HL-60 (cell line): ENCODE measurements at regions not wholly inside any gene's neighbourhood (a gene's known extent, or its start where the extent isn't known, plus 50 kb on each side); places are given as distances from the start of the nearest gene placed in this dataset.

Experiments
- DNase-seq, 2 experiments: peaks; one replicate each; pipeline ENCODE4 v3.0.0-alpha.2; 2010 to 2020; ENCODE audit warnings: low read depth in 1 of 2, low spot score in 1 of 2
- H3K27ac ChIP-seq: fragments of 250-450 bp; sonication (Bioruptor Pico); replicated peaks from 2 replicates; pipeline ENCODE4 v1.5.1; 2020; ENCODE audit warnings: mild to moderate bottlenecking, moderate library complexity
- H3K27me3 ChIP-seq: fragments of 250-450 bp; sonication (Bioruptor Pico); 2 replicates; pipeline ENCODE4 v1.5.1; 2021; ENCODE audit warnings: mild to moderate bottlenecking, moderate library complexity; ENCODE audit not compliant: insufficient read depth, poor library complexity, severe bottlenecking
- H3K4me3 ChIP-seq: replicated peaks from 2 replicates; pipeline ENCODE4 v1.5.1; 2011; ENCODE audit warnings: mild to moderate bottlenecking, control low read depth, low read length; ENCODE audit not compliant: insufficient read depth
- GABPA ChIP-seq: IDR thresholded peaks from 2 replicates; pipeline ENCODE4 v1.6.1; 2012; ENCODE audit warnings: low read depth
- POLR2AphosphoS5 ChIP-seq: IDR thresholded peaks from 2 replicates; pipeline ENCODE4 v1.6.1; 2012; ENCODE audit warnings: low read depth
- SPI1 ChIP-seq: IDR thresholded peaks from 2 replicates; pipeline ENCODE4 v1.6.1; 2012; ENCODE audit warnings: low read depth, mild to moderate bottlenecking, borderline replicate concordance
- TF ChIP-seq, protein P1 (sequence below): IDR thresholded peaks from 2 replicates; pipeline ENCODE4 v1.6.1; 2012; ENCODE audit warnings: low read depth; ENCODE audit not compliant: insufficient replicate concordance
- TF ChIP-seq, protein P2 (sequence below): IDR thresholded peaks from one replicate; pipeline ENCODE4 v1.5.1; 2011; ENCODE audit warnings: low read length, control low read depth, inconsistent platforms; ENCODE audit not compliant: insufficient read depth

DNA sequence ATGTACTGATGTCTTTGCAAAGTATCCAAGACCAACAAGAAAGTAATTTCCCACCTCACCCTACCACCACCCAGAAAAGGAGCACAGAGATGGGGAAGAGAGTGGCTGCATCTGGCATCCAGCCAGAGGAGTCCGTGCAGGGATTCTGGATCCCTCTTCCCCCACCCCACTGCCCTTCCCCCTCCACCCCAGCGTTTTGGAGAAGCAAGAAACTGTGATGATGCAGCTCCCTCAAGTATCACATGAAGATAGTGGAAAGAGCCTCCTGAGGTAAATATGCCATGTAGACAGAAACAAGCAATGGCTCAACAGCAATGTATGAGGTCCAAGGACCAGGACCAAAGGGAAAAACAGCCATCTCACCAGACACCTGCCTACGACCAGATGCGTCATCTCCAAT lies 153.8 kb downstream of the DEPDC1B start:
- H3K27me3 ChIP-seq = no peaks in the 10 kb centered on the region
- TF ChIP-seq SPI1 (no peak), POLR2AphosphoS5 (no peak)
- H3K27ac ChIP-seq = no peak overlapping the region
- H3K4me3 ChIP-seq = no peak overlapping the region
- DNase-seq = no peak

DNA sequence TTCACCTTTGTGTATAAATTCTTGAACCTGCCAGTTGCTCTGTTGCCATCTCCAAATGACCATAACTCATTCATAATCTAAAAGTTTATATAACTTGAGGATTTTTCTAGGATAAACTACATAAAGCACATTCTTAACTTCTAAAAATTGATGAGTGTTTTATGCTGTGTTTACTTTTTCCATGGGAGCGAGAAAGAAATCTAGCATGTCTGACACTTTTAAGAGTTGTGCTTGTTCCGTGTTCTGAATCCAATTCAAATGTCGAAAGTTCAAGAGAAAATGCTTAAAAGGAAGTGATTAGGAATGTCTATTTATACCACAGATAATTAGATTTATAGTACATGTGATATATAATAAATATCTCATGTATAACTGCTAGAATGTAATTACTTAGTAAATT lies 154.4 kb downstream of the DEPDC1B start:
- Histone ChIP-seq H3K4me3 (no peak overlapping the region), H3K27me3 (no peaks in the 10 kb centered on the region), H3K27ac (no peak overlapping the region)
- DNase-seq = no peak
- TF ChIP-seq POLR2AphosphoS5 (no peak), SPI1 (no peak), GABPA (no peak)
- TF ChIP-seq, protein P1, sequence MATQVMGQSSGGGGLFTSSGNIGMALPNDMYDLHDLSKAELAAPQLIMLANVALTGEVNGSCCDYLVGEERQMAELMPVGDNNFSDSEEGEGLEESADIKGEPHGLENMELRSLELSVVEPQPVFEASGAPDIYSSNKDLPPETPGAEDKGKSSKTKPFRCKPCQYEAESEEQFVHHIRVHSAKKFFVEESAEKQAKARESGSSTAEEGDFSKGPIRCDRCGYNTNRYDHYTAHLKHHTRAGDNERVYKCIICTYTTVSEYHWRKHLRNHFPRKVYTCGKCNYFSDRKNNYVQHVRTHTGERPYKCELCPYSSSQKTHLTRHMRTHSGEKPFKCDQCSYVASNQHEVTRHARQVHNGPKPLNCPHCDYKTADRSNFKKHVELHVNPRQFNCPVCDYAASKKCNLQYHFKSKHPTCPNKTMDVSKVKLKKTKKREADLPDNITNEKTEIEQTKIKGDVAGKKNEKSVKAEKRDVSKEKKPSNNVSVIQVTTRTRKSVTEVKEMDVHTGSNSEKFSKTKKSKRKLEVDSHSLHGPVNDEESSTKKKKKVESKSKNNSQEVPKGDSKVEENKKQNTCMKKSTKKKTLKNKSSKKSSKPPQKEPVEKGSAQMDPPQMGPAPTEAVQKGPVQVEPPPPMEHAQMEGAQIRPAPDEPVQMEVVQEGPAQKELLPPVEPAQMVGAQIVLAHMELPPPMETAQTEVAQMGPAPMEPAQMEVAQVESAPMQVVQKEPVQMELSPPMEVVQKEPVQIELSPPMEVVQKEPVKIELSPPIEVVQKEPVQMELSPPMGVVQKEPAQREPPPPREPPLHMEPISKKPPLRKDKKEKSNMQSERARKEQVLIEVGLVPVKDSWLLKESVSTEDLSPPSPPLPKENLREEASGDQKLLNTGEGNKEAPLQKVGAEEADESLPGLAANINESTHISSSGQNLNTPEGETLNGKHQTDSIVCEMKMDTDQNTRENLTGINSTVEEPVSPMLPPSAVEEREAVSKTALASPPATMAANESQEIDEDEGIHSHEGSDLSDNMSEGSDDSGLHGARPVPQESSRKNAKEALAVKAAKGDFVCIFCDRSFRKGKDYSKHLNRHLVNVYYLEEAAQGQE = no peak
- TF ChIP-seq, protein P2, sequence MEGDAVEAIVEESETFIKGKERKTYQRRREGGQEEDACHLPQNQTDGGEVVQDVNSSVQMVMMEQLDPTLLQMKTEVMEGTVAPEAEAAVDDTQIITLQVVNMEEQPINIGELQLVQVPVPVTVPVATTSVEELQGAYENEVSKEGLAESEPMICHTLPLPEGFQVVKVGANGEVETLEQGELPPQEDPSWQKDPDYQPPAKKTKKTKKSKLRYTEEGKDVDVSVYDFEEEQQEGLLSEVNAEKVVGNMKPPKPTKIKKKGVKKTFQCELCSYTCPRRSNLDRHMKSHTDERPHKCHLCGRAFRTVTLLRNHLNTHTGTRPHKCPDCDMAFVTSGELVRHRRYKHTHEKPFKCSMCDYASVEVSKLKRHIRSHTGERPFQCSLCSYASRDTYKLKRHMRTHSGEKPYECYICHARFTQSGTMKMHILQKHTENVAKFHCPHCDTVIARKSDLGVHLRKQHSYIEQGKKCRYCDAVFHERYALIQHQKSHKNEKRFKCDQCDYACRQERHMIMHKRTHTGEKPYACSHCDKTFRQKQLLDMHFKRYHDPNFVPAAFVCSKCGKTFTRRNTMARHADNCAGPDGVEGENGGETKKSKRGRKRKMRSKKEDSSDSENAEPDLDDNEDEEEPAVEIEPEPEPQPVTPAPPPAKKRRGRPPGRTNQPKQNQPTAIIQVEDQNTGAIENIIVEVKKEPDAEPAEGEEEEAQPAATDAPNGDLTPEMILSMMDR = no peak

DNA sequence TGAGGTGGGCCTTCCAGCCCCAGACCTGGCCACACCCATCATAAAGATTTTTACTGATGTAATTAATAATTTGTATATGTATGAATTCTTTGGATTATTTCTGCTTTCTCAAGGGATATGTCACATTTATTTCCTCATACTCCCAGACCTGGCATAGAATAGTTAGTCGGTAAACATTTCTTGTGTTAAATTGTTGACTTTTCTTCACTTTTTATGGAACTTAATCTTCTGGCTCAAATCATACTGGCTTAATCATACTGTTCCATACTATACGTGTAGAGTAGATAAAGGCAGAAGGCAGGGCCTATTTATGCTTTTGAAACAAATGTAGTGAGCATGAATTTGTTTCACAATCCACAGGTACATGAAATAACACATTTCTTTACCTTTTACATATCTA lies 155.8 kb downstream of the DEPDC1B start:
- H3K4me3 ChIP-seq = no peak overlapping the region
- H3K27ac ChIP-seq = no peak overlapping the region
- TF ChIP-seq SPI1 (no peak), POLR2AphosphoS5 (no peak), GABPA (no peak)
- TF ChIP-seq, protein P1 = no peak
- TF ChIP-seq, protein P2 = no peak
- DNase-seq = no peak
- no peaks in the 10 kb centered on the region for H3K27me3 ChIP-seq

DNA sequence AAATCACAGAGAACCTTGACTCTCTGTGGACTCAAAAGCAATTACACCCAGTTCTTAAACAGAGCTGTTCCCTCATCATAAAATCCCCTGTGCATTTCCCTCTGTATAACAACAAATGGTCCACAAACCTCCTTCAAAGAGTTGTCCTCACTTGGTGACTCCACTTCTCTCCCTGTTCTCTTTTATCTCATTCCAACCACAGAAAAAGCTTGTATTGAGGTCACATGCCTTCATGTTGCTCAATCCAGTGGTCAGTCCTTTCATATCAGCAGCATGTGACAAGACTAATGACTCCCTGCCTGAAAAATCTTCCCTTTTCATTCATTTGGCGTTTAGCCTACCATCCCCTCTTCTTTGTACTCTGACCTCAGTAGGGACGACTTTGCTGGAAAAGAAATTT lies 158.0 kb downstream of the DEPDC1B start:
- Histone ChIP-seq H3K4me3 (no peak overlapping the region), H3K27me3 (no peaks in the 10 kb centered on the region), H3K27ac (no peak overlapping the region)
- DNase-seq = peak; percentile 4 to 15
- TF ChIP-seq, protein P2 = no peak
- no peak for TF ChIP-seq SPI1
- no peak for TF ChIP-seq GABPA
- TF ChIP-seq POLR2AphosphoS5 = no peak
- TF ChIP-seq, protein P1 = no peak
